H9 (cell line): ENCODE measurements at regions not wholly inside any gene's neighbourhood (a gene's known extent, or its start where the extent isn't known, plus 50 kb on each side); places are given as distances from the start of the nearest gene placed in this dataset.

Experiments
- DNase-seq: peaks from one replicate; pipeline ENCODE4 v3.0.0-alpha.2; 2017
- H2AFZ ChIP-seq: one replicate; pipeline ENCODE4 v1.6.1; 2013; ENCODE audit warnings: mild to moderate bottlenecking, low read length, control low read depth, moderate library complexity
- H2AK5ac ChIP-seq: 2 replicates; pipeline ENCODE4 v1.6.1; 2013; ENCODE audit warnings: low read length, control low read depth, mixed read lengths; ENCODE audit not compliant: insufficient read length
- H2BK120ac ChIP-seq: one replicate; pipeline ENCODE4 v1.6.1; 2013; ENCODE audit warnings: low read depth, mild to moderate bottlenecking, low read length, control low read depth, inconsistent platforms; ENCODE audit not compliant: poor library complexity, severe bottlenecking
- H2BK12ac ChIP-seq: 2 replicates; pipeline ENCODE4 v1.6.1; 2013; ENCODE audit warnings: low read length, control low read depth, mixed read lengths, low read depth; ENCODE audit not compliant: insufficient read length
- H2BK15ac ChIP-seq: 2 replicates; pipeline ENCODE4 v1.6.1; 2013; ENCODE audit warnings: low read depth, low read length, control low read depth
- H2BK20ac ChIP-seq: one replicate; pipeline ENCODE4 v1.6.1; 2013; ENCODE audit warnings: low read depth, mild to moderate bottlenecking, low read length, control low read depth, inconsistent platforms; ENCODE audit not compliant: poor library complexity, severe bottlenecking
- H2BK5ac ChIP-seq: 2 replicates; pipeline ENCODE4 v1.6.1; 2013; ENCODE audit warnings: low read length, control low read depth, mixed read lengths; ENCODE audit not compliant: insufficient read length
- H3K14ac ChIP-seq: 2 replicates; pipeline ENCODE4 v1.6.1; 2013; ENCODE audit warnings: low read length, control low read depth; ENCODE audit not compliant: insufficient read depth
- H3K18ac ChIP-seq: 2 replicates; pipeline ENCODE4 v1.6.1; 2013; ENCODE audit warnings: low read depth, mild to moderate bottlenecking, mixed read lengths, low read length, control low read depth; ENCODE audit not compliant: insufficient read length
- H3K23ac ChIP-seq: 2 replicates; pipeline ENCODE4 v1.6.1; 2013; ENCODE audit warnings: low read length, control low read depth, mixed read lengths, low read depth; ENCODE audit not compliant: insufficient read length
- H3K23me2 ChIP-seq: 2 replicates; pipeline ENCODE4 v1.6.1; 2013; ENCODE audit warnings: low read depth, mild to moderate bottlenecking, mixed read lengths, low read length, control low read depth; ENCODE audit not compliant: insufficient read length, poor library complexity, severe bottlenecking
- H3K27ac ChIP-seq: 2 replicates; pipeline ENCODE4 v1.5.1; 2013; ENCODE audit warnings: low read length, control low read depth, mixed read lengths, low read depth; ENCODE audit not compliant: insufficient read length
- H3K27me3 ChIP-seq: 2 replicates; pipeline ENCODE4 v1.6.1; 2013; ENCODE audit warnings: low read length, control low read depth, inconsistent platforms; ENCODE audit not compliant: insufficient read depth
- H3K4ac ChIP-seq: 2 replicates; pipeline ENCODE4 v1.6.1; 2013; ENCODE audit warnings: low read depth, mild to moderate bottlenecking, control low read depth, inconsistent platforms, low read length, moderate library complexity
- H3K4me1 ChIP-seq: 2 replicates; pipeline ENCODE4 v1.6.1; 2013; ENCODE audit warnings: low read length, control low read depth, inconsistent platforms; ENCODE audit not compliant: insufficient read depth
- H3K4me2 ChIP-seq: 2 replicates; pipeline ENCODE4 v1.6.1; 2013; ENCODE audit warnings: low read length, control low read depth, mixed read lengths; ENCODE audit not compliant: insufficient read length, insufficient read depth
- H3K56ac ChIP-seq: 2 replicates; pipeline ENCODE4 v1.6.1; 2013; ENCODE audit warnings: low read depth, mild to moderate bottlenecking, mixed read lengths, low read length, control low read depth; ENCODE audit not compliant: insufficient read length
- H3K79me1 ChIP-seq: 2 replicates; pipeline ENCODE4 v1.6.1; 2013; ENCODE audit warnings: low read depth, mild to moderate bottlenecking, moderate library complexity, low read length, control low read depth, inconsistent platforms; ENCODE audit not compliant: insufficient read depth, poor library complexity, severe bottlenecking
- H3K79me2 ChIP-seq: 2 replicates; pipeline ENCODE4 v1.6.1; 2013; ENCODE audit warnings: low read length, control low read depth, inconsistent platforms; ENCODE audit not compliant: insufficient read depth
- H3K9ac ChIP-seq: 2 replicates; pipeline ENCODE4 v1.6.1; 2013; ENCODE audit warnings: low read length, control low read depth, mixed read lengths; ENCODE audit not compliant: insufficient read length; ENCODE audit errors: extremely low read depth
- H3K9me3 ChIP-seq: one replicate; pipeline ENCODE4 v1.6.1; 2013; ENCODE audit warnings: low read depth, low read length, inconsistent platforms; ENCODE audit not compliant: control insufficient read depth
- H3T11ph ChIP-seq: one replicate; pipeline ENCODE4 v1.6.1; 2013; ENCODE audit warnings: mild to moderate bottlenecking, low read length, control low read depth, inconsistent platforms
- H4K20me1 ChIP-seq: one replicate; pipeline ENCODE4 v1.6.1; 2013; ENCODE audit not compliant: control insufficient read depth, insufficient read length, insufficient read depth
- H4K5ac ChIP-seq: 2 replicates; pipeline ENCODE4 v1.6.1; 2013; ENCODE audit warnings: low read depth, mild to moderate bottlenecking, mixed read lengths, low read length, control low read depth; ENCODE audit not compliant: insufficient read length
- H4K8ac ChIP-seq: replicated peaks from 2 replicates; pipeline ENCODE4 v1.6.1; 2013; ENCODE audit warnings: low read length, control low read depth, mixed read lengths, low read depth; ENCODE audit not compliant: insufficient read length
- H4K91ac ChIP-seq: 2 replicates; pipeline ENCODE4 v1.6.1; 2013; ENCODE audit warnings: low read depth, mild to moderate bottlenecking, moderate library complexity, mixed read lengths, low read length, control low read depth; ENCODE audit not compliant: insufficient read length
- H3K27ac Mint-ChIP-seq, 3 experiments: 2 replicates in 2 of 3; 3 replicates in 1 of 3; pipeline ENCODE4 v1.8.0; 2020 to 2021; ENCODE audit warnings: mixed read lengths in 3 of 3, mild to moderate bottlenecking in 1 of 3, moderate library complexity in 1 of 3
- H3K27me3 Mint-ChIP-seq: 2 replicates; pipeline ENCODE4 v1.8.0; 2021; ENCODE audit warnings: low read depth, mild to moderate bottlenecking, moderate library complexity, mixed read lengths
- H3K36me3 Mint-ChIP-seq, 3 experiments: 2 replicates in 2 of 3; 3 replicates in 1 of 3; pipeline ENCODE4 v1.8.0; 2020 to 2021; ENCODE audit warnings: low read depth in 3 of 3, mixed read lengths in 3 of 3; ENCODE audit not compliant: insufficient read depth in 1 of 3
- H3K4me1 Mint-ChIP-seq, 2 experiments: 2 replicates each; pipeline ENCODE4 v1.8.0; 2020; ENCODE audit warnings: mixed read lengths in 2 of 2
- H3K4me3 Mint-ChIP-seq, 2 experiments: 2 replicates in 1 of 2; 3 replicates in 1 of 2; pipeline ENCODE4 v1.8.0; 2020 to 2021; ENCODE audit warnings: mild to moderate bottlenecking in 2 of 2, mixed read lengths in 2 of 2, moderate library complexity in 1 of 2
- H3K9me3 Mint-ChIP-seq, 2 experiments: 2 replicates in 1 of 2; 3 replicates in 1 of 2; pipeline ENCODE4 v1.8.0; 2020; ENCODE audit warnings: mild to moderate bottlenecking in 2 of 2, mixed read lengths in 2 of 2, moderate library complexity in 1 of 2
- WGBS: extraction: QIAGEN DNeasy Blood & Tissue Kit; methylation state at CpG from one replicate; pipeline ENCODE4 v1.1.7; 2013; ENCODE audit warnings: missing lambda C conversion rate, low lambda C conversion rate, mixed read lengths; ENCODE audit not compliant: insufficient read length; ENCODE audit errors: extremely low coverage; 5-methylcytosine and 5-hydroxymethylcytosine counted together
- TF ChIP-seq, protein P1 (sequence below): fragments of 200-600 bp; sonication (generic); conservative IDR thresholded peaks from 3 replicates; pipeline ENCODE4 v1.8.0; 2021; ENCODE audit warnings: antibody characterized with exemption, mild to moderate bottlenecking

DNA sequence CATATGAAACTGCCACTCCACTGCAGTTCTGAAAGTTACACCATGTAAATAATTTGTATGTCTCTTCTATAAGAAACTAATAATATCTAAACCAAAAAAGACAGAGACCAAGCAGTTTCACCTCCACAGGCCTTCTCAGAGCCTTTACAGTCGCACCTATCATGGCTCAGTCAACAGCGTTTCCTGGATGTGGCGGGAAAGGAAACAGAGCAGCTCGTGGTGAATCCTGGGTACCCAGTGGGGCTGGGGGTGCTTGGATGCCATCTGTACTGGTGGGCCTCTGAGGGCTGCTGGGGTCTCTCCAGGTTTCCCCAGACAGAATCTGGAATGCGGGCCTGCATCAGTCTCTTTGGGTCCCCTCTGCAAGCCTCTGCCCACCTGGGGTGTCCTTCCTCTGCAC lies 100.2 kb upstream of the CASZ1 start:
- DNase-seq = no peak
- H3K56ac ChIP-seq = no peak overlapping the region
- TF ChIP-seq, protein P1, sequence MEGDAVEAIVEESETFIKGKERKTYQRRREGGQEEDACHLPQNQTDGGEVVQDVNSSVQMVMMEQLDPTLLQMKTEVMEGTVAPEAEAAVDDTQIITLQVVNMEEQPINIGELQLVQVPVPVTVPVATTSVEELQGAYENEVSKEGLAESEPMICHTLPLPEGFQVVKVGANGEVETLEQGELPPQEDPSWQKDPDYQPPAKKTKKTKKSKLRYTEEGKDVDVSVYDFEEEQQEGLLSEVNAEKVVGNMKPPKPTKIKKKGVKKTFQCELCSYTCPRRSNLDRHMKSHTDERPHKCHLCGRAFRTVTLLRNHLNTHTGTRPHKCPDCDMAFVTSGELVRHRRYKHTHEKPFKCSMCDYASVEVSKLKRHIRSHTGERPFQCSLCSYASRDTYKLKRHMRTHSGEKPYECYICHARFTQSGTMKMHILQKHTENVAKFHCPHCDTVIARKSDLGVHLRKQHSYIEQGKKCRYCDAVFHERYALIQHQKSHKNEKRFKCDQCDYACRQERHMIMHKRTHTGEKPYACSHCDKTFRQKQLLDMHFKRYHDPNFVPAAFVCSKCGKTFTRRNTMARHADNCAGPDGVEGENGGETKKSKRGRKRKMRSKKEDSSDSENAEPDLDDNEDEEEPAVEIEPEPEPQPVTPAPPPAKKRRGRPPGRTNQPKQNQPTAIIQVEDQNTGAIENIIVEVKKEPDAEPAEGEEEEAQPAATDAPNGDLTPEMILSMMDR = no peak

More for the DNA sequence above, 100.2 kb upstream of the CASZ1 start:
- H2BK20ac ChIP-seq = no peak overlapping the region
- no peaks in the 10 kb centered on the region for H3K79me2 ChIP-seq
- H2BK15ac ChIP-seq = no peak overlapping the region
- no peak overlapping the region for H3K4ac ChIP-seq
- H2AFZ ChIP-seq = no peak overlapping the region
- no peak overlapping the region for H3K18ac ChIP-seq
- no peak overlapping the region for H2BK12ac ChIP-seq
- H3K36me3 Mint-ChIP-seq = no peaks in the 10 kb centered on the region
- WGBS = no CpG with 5 or more reads among the region's 5 CpGs
- no peak overlapping the region for H2BK120ac ChIP-seq
- H2AK5ac ChIP-seq = no peak overlapping the region
- no peak overlapping the region for H3K14ac ChIP-seq
- no peak overlapping the region for H3K9ac ChIP-seq
- H3K9me3 Mint-ChIP-seq = peaks cover 0 to 3% of the 10 kb centered on the region in 2 experiments; a peak in 1 of 5 replicates
- peaks cover 10% of the 10 kb centered on the region for H3K27me3 Mint-ChIP-seq
- no peak overlapping the region for H3K4me3 Mint-ChIP-seq
- H3K9me3 ChIP-seq = no peaks in the 10 kb centered on the region
- H3K79me1 ChIP-seq = no peaks in the 10 kb centered on the region
- no peak overlapping the region for H3K27ac Mint-ChIP-seq
- no peak overlapping the region for H3T11ph ChIP-seq
- H4K8ac ChIP-seq = no peak overlapping the region
- no peak overlapping the region for H3K4me2 ChIP-seq
- H3K4me1 ChIP-seq = peaks cover 6% of the 10 kb centered on the region; the same call in 1 of the 2 replicates
- H3K27me3 ChIP-seq = no peaks in the 10 kb centered on the region
- no peaks in the 10 kb centered on the region for H4K20me1 ChIP-seq
- H3K4me1 Mint-ChIP-seq = peaks cover 16 to 32% of the 10 kb centered on the region in 2 experiments
- no peak overlapping the region for H3K23ac ChIP-seq
- H4K91ac ChIP-seq = no peak overlapping the region
- H3K27ac ChIP-seq = no peak overlapping the region
- H2BK5ac ChIP-seq = no peak overlapping the region
- no peak overlapping the region for H4K5ac ChIP-seq
- H3K23me2 ChIP-seq = no peaks in the 10 kb centered on the region
